ENCODE measurements at regions not wholly inside any gene's neighbourhood (a gene's known extent, or its start where the extent isn't known, plus 50 kb on each side); places are given as distances from the start of the nearest gene placed in this dataset.

- TF ChIP-seq CTCF (IDR thresholded peaks at IDR 0.05; ENCODE audit: insufficient read depth, low read length) (no peak), POLR2AphosphoS5 (IDR thresholded peaks at IDR 0.05; ENCODE audit: low read depth) (no peak), REST (IDR thresholded peaks at IDR 0.05; ENCODE audit: insufficient replicate concordance, low read depth) (no peak), SPI1 (IDR thresholded peaks at IDR 0.05; ENCODE audit: borderline replicate concordance, low read depth) (no peak), GABPA (IDR thresholded peaks at IDR 0.05; ENCODE audit: low read depth) (no peak)
These were observed 400.0 kb downstream of the ZIC1 start for GRCh38 chr3:147809206-147809605.

Measured in HL-60 (cell line).